ENCODE measurements at regions not wholly inside any gene's neighbourhood (a gene's known extent, or its start where the extent isn't known, plus 50 kb on each side); places are given as distances from the start of the nearest gene placed in this dataset.

DNA sequence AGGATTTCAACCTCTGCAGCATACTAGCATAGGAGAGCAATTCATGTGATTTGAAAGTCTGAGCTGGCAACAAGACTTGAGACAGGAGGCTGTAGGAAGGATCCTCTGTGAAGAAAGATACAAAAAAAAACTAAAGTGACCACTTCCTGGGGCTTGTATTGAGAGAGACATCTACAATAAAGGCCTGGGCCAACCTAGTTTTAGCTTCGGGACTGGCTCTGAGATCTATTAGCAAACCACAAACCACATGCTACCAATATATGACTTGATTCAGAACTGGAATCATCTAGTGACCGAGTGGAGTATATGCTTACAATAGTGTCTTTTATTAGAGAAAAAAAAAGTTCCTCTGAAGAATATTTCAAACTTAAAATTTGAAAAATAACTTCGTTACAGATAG is 1448.9 kb upstream of the CDH6 start:
- TF ChIP-seq, protein P1, sequence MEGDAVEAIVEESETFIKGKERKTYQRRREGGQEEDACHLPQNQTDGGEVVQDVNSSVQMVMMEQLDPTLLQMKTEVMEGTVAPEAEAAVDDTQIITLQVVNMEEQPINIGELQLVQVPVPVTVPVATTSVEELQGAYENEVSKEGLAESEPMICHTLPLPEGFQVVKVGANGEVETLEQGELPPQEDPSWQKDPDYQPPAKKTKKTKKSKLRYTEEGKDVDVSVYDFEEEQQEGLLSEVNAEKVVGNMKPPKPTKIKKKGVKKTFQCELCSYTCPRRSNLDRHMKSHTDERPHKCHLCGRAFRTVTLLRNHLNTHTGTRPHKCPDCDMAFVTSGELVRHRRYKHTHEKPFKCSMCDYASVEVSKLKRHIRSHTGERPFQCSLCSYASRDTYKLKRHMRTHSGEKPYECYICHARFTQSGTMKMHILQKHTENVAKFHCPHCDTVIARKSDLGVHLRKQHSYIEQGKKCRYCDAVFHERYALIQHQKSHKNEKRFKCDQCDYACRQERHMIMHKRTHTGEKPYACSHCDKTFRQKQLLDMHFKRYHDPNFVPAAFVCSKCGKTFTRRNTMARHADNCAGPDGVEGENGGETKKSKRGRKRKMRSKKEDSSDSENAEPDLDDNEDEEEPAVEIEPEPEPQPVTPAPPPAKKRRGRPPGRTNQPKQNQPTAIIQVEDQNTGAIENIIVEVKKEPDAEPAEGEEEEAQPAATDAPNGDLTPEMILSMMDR (IDR thresholded peaks at IDR 0.05; ENCODE audit: low read depth, low read length) = no peak
- no peak for TF ChIP-seq EZH2phosphoT487 (IDR thresholded peaks at IDR 0.05; ENCODE audit: low read depth)

Data from OCI-LY3 (cell line).